WTC11 (cell line): ENCODE measurements at regions not wholly inside any gene's neighbourhood (a gene's known extent, or its start where the extent isn't known, plus 50 kb on each side); places are given as distances from the start of the nearest gene placed in this dataset.

Experiments used
- ATAC-seq: fragments of 200-7000 bp; cut with Tn5 transposase; 2 replicates; pipeline ENCODE4 v1.10.0; 2021; ENCODE audit warnings: mild to moderate bottlenecking, moderate library complexity
- CTCF ChIA-PET: fragments of 300-600 bp; sonication (Branson Sonifier 250); formaldehyde crosslinking; loops from one replicate; lab custom pipeline; 2021; ENCODE audit warnings: antibody characterized with exemption; lab: Charles Lee
- POLR2A ChIA-PET: fragments of 350-600 bp; sonication (Branson Sonifier 250); formaldehyde crosslinking; loops from one replicate; lab custom pipeline; 2021; ENCODE audit warnings: antibody characterized with exemption; lab: Charles Lee
- DNase-seq: peaks from one replicate; pipeline ENCODE4 v3.0.0; 2021; ENCODE audit warnings: low spot score
- H3K27ac Mint-ChIP-seq: 2 replicates; pipeline ENCODE4 v1.8.0; 2021; ENCODE audit warnings: mixed read lengths
- H3K27me3 Mint-ChIP-seq: 2 replicates; pipeline ENCODE4 v1.8.0; 2021; ENCODE audit warnings: low read depth, mild to moderate bottlenecking, moderate library complexity, mixed read lengths
- H3K36me3 Mint-ChIP-seq: 2 replicates; pipeline ENCODE4 v1.8.0; 2021; ENCODE audit warnings: mixed read lengths
- H3K4me1 Mint-ChIP-seq: 2 replicates; pipeline ENCODE4 v1.8.0; 2022; ENCODE audit warnings: mixed read lengths
- H3K4me3 Mint-ChIP-seq: 2 replicates; pipeline ENCODE4 v1.8.0; 2021; ENCODE audit warnings: mild to moderate bottlenecking, moderate library complexity, mixed read lengths
- H3K9me3 Mint-ChIP-seq: 2 replicates; pipeline ENCODE4 v1.8.0; 2021; ENCODE audit warnings: mixed read lengths
- ATF3 ChIP-seq: sonication (generic); formaldehyde crosslinking; conservative IDR thresholded peaks from 2 replicates; pipeline ENCODE4 v1.8.1; 2022; ENCODE audit warnings: mild to moderate bottlenecking, missing genetic modification reagents
- CREB1 ChIP-seq: sonication (generic); formaldehyde crosslinking; IDR thresholded peaks from 2 replicates; pipeline ENCODE4 v1.8.0; 2023; ENCODE audit warnings: mild to moderate bottlenecking, missing genetic modification reagents
- EMX1 ChIP-seq: fragments of 250-450 bp; sonication (Bioruptor Pico); IDR thresholded peaks from 2 replicates; pipeline ENCODE4 v1.8.0; 2021; ENCODE audit warnings: mild to moderate bottlenecking
- ERG ChIP-seq: fragments of 250-450 bp; sonication (Bioruptor Pico); IDR thresholded peaks from 2 replicates; pipeline ENCODE4 v1.8.0; 2021; ENCODE audit warnings: mild to moderate bottlenecking
- FOXJ3 ChIP-seq: sonication (generic); formaldehyde crosslinking; IDR thresholded peaks from 2 replicates; pipeline ENCODE4 v1.9.0; 2021; ENCODE audit warnings: missing genetic modification reagents, mild to moderate bottlenecking, borderline replicate concordance
- FOXK1 ChIP-seq: sonication (generic); formaldehyde crosslinking; IDR thresholded peaks from 2 replicates; pipeline ENCODE4 v1.8.0; 2022; ENCODE audit warnings: mild to moderate bottlenecking, moderate library complexity, missing genetic modification reagents
- FOXP4 ChIP-seq: sonication (generic); formaldehyde crosslinking; IDR thresholded peaks from 2 replicates; pipeline ENCODE4 v1.8.0; 2022; ENCODE audit warnings: mild to moderate bottlenecking, missing genetic modification reagents
- JAZF1 ChIP-seq: fragments of 250-450 bp; sonication (Bioruptor Pico); IDR thresholded peaks from 2 replicates; pipeline ENCODE4 v1.9.0; 2021; ENCODE audit warnings: moderate library complexity, mild to moderate bottlenecking, inconsistent platforms
- KAT7 ChIP-seq: sonication (generic); formaldehyde crosslinking; IDR thresholded peaks from 2 replicates; pipeline ENCODE4 v1.8.1; 2023; ENCODE audit warnings: missing genetic modification reagents, mild to moderate bottlenecking, borderline replicate concordance
- MYBL2 ChIP-seq: sonication (generic); formaldehyde crosslinking; IDR thresholded peaks from 2 replicates; pipeline ENCODE4 v1.8.1; 2023; ENCODE audit warnings: mild to moderate bottlenecking, moderate library complexity, missing genetic modification reagents
- TEAD4 ChIP-seq: sonication (generic); formaldehyde crosslinking; IDR thresholded peaks from 2 replicates; pipeline ENCODE4 v1.8.0; 2022; ENCODE audit warnings: mild to moderate bottlenecking, missing genetic modification reagents
- ZBTB21 ChIP-seq: sonication (generic); formaldehyde crosslinking; IDR thresholded peaks from 2 replicates; pipeline ENCODE4 v1.8.1; 2023; ENCODE audit warnings: mild to moderate bottlenecking, missing genetic modification reagents, borderline replicate concordance
- ZBTB43 ChIP-seq: sonication (generic); formaldehyde crosslinking; IDR thresholded peaks from 2 replicates; pipeline ENCODE4 v1.8.1; 2023; ENCODE audit warnings: mild to moderate bottlenecking, missing genetic modification reagents
- ZNF416 ChIP-seq: fragments of 250-450 bp; sonication (Bioruptor Pico); IDR thresholded peaks from 2 replicates; pipeline ENCODE4 v1.9.0; 2021; ENCODE audit warnings: mild to moderate bottlenecking, inconsistent platforms
- ZNF423 ChIP-seq: fragments of 250-450 bp; sonication (Bioruptor Pico); IDR thresholded peaks from 2 replicates; pipeline ENCODE4 v2.1.2; 2022; ENCODE audit warnings: mild to moderate bottlenecking, moderate library complexity
- TF ChIP-seq, protein P1 (sequence below): fragments of 250-450 bp; sonication (Bioruptor Pico); conservative IDR thresholded peaks from 2 replicates; pipeline ENCODE4 v1.9.0; 2021; ENCODE audit warnings: mild to moderate bottlenecking
- TF ChIP-seq, protein P2 (sequence below): fragments of 250-450 bp; sonication (Bioruptor Pico); IDR thresholded peaks from 2 replicates; pipeline ENCODE4 v1.9.0; 2021; ENCODE audit warnings: moderate library complexity, mild to moderate bottlenecking, inconsistent platforms, borderline replicate concordance
- TF ChIP-seq, protein P3 (sequence below): sonication (generic); formaldehyde crosslinking; IDR thresholded peaks from 2 replicates; pipeline ENCODE4 v1.8.1; 2022; ENCODE audit warnings: low read depth, missing genetic modification reagents, borderline replicate concordance

- TF ChIP-seq ERG (CRISPR knock-in tag) (no peak), FOXJ3 (CRISPR knock-in tag) (no peak), JAZF1 (CRISPR knock-in tag) (no peak), MYBL2 (CRISPR knock-in tag) (no peak), ZNF423 (no peak), ZNF416 (CRISPR knock-in tag) (no peak), ATF3 (no peak), EMX1 (CRISPR knock-in tag) (no peak), CREB1 (no peak)
Observed at GRCh38 chr2:217071416-217071815, 211.6 kb upstream of the TNP1 start (continued).

DNA sequence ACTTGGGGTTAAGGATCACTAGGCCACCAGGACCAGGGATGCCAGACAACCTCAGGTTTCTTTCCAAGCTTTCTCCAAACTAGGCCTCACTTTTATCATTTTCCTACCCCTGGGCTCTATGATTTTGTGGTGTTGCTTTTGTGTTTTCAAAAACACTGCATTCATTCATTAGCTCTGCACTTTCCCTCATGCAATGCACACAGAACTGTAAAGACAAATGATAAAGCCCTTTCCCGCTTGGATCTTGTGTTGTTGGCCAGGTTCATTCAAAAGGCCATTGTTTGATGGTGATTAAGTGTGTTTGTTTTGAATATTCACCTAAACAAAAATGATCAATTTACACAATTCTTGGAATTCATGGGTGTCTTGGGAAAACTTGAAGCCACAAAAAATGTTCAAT lies 210.7 kb upstream of the TNP1 start:
- Mint-ChIP-seq H3K36me3 (no peaks in the 10 kb centered on the region), H3K4me1 (no peaks in the 10 kb centered on the region), H3K9me3 (peaks cover 7% of the 10 kb centered on the region), H3K27me3 (no peaks in the 10 kb centered on the region), H3K27ac (no peak overlapping the region), H3K4me3 (no peak overlapping the region)
- ATAC-seq (no peak), DNase-seq (no peak)
- ChIA-PET POLR2A (no interaction called here), CTCF (interaction anchor here (1.4 kb wide), 1 partner anchor 376 kb away, joined by 4 read pairs; no protein-coding TSS in a partner anchor)
- TF ChIP-seq MYBL2 (CRISPR knock-in tag): no peak
- TF ChIP-seq FOXK1 (CRISPR knock-in tag): no peak
- TF ChIP-seq, protein P1, sequence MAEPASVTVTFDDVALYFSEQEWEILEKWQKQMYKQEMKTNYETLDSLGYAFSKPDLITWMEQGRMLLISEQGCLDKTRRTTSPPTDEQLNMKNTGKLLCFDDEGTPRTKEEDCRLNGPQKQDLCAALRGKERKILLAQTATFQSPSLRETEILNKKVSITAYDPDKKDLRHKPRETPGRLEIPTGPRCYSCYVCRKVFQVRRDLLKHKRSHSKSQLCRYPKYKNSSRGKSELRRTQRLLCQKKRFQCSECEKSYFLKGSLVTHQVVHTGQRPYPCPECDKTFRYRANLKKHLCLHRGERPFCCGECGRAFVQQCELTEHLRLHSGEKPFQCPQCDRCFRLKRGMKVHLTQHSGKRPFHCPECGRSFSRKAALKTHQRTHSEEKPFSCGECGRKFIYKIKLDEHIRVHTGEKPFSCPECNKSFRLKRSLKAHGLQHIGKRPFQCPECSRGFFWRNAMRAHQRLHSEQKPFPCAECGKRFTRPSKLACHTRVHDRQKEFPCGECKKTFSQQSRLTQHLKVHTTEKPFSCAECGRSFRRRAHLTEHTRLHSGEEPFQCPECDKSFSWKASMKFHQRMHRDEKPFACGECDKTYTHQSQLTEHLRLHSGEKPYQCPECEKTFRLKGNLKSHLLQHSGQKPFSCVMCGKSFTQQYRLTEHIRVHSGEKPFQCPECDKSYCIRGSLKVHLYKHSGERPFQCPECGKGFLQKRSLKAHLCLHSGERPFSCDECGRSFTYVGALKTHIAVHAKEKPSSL: no peak
- TF ChIP-seq, protein P2, sequence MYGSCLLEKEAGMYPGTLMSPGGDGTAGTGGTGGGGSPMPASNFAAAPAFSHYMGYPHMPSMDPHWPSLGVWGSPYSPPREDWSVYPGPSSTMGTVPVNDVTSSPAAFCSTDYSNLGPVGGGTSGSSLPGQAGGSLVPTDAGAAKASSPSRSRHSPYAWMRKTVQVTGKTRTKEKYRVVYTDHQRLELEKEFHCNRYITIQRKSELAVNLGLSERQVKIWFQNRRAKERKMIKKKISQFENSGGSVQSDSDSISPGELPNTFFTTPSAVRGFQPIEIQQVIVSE (CRISPR knock-in tag): no peak

- ATAC-seq (no peak), DNase-seq (no peak)
- Mint-ChIP-seq H3K27me3 (no peaks in the 10 kb centered on the region), H3K36me3 (no peaks in the 10 kb centered on the region), H3K27ac (no peak overlapping the region), H3K4me1 (no peaks in the 10 kb centered on the region), H3K4me3 (no peak overlapping the region), H3K9me3 (peaks cover 7% of the 10 kb centered on the region)
- CTCF ChIA-PET: no interaction called here
- POLR2A ChIA-PET: no interaction called here
- TF ChIP-seq KAT7 (no peak), ZBTB43 (CRISPR knock-in tag) (no peak), TEAD4 (CRISPR knock-in tag) (no peak), ZBTB21 (CRISPR knock-in tag) (no peak), FOXP4 (CRISPR knock-in tag) (no peak)
- TF ChIP-seq, protein P1: no peak
- TF ChIP-seq, protein P3, sequence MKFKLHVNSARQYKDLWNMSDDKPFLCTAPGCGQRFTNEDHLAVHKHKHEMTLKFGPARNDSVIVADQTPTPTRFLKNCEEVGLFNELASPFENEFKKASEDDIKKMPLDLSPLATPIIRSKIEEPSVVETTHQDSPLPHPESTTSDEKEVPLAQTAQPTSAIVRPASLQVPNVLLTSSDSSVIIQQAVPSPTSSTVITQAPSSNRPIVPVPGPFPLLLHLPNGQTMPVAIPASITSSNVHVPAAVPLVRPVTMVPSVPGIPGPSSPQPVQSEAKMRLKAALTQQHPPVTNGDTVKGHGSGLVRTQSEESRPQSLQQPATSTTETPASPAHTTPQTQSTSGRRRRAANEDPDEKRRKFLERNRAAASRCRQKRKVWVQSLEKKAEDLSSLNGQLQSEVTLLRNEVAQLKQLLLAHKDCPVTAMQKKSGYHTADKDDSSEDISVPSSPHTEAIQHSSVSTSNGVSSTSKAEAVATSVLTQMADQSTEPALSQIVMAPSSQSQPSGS (CRISPR knock-in tag): no peak
Observed at GRCh38 chr2:217070043-217070430, 210.2 kb upstream of the TNP1 start.
